ENCODE measurements at regions not wholly inside any gene's neighbourhood (a gene's known extent, or its start where the extent isn't known, plus 50 kb on each side); places are given as distances from the start of the nearest gene placed in this dataset.

DNA sequence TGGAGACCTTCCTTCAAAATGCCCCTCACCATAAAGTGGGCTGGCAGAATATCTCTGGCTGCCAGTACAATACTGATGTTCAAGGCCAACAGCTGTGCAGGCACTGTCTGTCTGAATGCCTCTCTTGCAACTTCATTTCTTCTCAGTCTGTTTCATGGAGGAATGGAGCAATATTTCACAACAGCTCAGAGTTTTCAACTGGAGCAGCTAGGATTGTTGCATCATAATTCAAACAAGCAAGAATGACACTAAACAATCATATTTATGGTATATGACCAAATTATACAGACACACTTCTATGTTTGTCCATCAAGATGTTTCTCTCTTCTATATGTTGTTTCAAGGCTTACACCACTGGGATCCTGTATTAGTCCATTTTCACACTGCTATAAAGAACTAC, 444.2 kb downstream of the LRATD1 start:
- DNase-seq (ENCODE audit: low read depth) = no peak
- in situ Hi-C loops (cut with HindIII; ENCODE audit: low sequenced_read_pairs) = no loop called here
- TF ChIP-seq, protein P1, sequence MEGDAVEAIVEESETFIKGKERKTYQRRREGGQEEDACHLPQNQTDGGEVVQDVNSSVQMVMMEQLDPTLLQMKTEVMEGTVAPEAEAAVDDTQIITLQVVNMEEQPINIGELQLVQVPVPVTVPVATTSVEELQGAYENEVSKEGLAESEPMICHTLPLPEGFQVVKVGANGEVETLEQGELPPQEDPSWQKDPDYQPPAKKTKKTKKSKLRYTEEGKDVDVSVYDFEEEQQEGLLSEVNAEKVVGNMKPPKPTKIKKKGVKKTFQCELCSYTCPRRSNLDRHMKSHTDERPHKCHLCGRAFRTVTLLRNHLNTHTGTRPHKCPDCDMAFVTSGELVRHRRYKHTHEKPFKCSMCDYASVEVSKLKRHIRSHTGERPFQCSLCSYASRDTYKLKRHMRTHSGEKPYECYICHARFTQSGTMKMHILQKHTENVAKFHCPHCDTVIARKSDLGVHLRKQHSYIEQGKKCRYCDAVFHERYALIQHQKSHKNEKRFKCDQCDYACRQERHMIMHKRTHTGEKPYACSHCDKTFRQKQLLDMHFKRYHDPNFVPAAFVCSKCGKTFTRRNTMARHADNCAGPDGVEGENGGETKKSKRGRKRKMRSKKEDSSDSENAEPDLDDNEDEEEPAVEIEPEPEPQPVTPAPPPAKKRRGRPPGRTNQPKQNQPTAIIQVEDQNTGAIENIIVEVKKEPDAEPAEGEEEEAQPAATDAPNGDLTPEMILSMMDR (IDR thresholded peaks at IDR 0.05; ENCODE audit: low read depth, low read length, missing control alignments) = no peak
- H3K4me3 ChIP-seq (ENCODE audit: low read depth, low read length) = no peak overlapping the region

DNA sequence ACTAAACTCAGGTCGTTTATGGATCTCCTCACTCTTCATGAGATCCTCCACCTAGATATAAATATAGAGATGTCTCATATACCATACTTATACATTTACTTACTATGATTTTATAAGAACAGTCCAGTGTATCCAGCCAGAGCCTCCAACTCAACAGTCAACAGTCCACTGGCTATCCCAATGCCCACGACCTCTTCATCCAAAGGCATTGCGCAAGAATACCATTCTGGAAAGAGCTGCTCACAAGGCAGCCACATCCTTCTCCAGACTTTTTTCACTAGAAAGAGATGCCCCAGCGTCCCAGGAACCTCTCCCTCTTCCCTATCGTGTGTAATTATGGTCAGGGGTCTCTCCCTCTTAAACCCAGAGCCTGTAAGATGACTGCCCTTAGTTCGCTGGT, 448.8 kb downstream of the LRATD1 start:
- in situ Hi-C loops (cut with HindIII; ENCODE audit: low sequenced_read_pairs) = no loop called here
- TF ChIP-seq, protein P1 (IDR thresholded peaks at IDR 0.05; ENCODE audit: low read depth, low read length, missing control alignments) = no peak

DNA sequence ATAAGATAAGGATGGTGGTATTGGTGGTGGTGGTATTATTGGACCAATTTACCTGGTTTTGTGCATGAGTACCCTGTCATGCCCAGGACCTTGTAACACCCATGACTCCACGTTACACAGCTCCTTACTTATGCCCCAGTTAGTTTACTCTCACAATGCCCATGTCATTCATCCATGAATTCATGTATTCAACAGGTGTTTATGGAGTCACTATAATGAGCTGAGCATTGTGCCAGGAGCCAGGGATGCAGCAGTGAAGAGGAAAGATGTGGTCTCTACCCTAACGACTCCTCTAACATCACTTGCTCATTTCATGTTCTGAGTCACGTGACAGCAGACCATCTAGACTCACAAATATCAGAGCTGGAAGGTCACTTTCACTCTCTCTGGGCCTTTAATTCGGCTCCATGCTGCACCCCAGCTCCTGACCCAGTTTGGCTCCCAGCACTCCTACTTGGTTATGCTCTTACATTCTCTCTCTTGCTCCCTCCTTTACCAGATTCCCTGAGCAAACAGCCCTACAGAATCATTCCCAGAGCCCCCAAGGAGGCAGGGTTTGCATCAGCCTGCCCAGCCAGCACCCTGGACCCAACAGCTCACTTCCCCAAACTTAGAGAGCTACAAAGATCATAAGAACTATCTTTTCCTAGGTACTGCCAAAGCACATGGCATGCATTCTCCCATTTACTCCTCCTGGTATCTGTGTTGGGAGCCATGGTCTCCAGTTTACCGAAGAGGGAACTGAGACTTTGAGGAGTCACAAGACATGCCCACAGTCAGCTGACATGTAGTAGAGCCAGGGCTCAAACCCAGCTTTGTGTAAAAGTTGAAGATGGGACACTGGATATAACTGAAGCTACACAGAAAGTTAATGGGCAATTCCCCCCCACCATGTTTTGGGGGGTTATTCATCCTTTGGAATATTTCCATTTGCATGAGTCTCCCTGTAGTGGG, 449.9 kb downstream of the LRATD1 start:
- TF ChIP-seq, protein P1 (IDR thresholded peaks at IDR 0.05; ENCODE audit: low read depth, low read length, missing control alignments) = no peak
- no peak for DNase-seq (ENCODE audit: low read depth)
- in situ Hi-C loops (cut with HindIII; ENCODE audit: low sequenced_read_pairs) = no loop called here
- H3K4me3 ChIP-seq (ENCODE audit: low read depth, low read length) = no peak overlapping the region

More for the DNA sequence above, 448.8 kb downstream of the LRATD1 start:
- H3K4me3 ChIP-seq (ENCODE audit: low read depth, low read length) = no peak overlapping the region
- no peak for DNase-seq (ENCODE audit: low read depth)

DNA sequence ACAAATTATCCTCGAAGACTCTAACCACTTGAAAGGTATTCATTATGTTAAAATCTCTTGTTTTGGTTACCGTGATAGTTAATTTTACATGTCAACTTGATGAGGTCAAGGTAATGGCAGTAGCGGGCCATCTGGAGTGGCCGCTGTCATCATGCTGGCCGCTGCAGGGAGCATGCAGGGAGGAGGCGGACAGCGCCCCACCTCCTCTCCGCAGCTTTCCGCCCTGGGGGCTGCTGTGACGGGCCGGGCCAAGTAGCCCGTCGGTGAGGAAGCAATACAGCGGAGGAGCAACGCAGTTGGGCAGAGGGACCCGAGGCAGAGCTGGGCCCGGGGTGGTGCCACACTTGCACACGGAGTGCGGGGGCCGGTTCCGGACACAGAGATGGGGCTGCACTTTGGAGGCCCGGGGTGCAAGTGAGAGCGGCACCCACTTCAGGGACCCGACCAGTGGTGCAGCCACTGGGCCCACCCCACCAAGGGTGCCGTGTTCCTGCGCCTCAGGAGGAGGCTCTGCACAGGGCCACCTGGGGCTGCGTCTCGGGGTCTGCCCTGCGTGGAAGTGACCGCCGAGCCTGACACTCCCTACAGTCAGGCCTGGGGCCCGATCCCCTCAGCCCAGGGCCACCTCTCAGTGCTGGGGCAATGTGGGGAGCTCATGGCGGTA, 452.4 kb downstream of the LRATD1 start:
- no peak overlapping the region for H3K4me3 ChIP-seq (ENCODE audit: low read depth, low read length)
- no peak for DNase-seq (ENCODE audit: low read depth)
- TF ChIP-seq, protein P1 (IDR thresholded peaks at IDR 0.05; ENCODE audit: low read depth, low read length, missing control alignments) = no peak
- in situ Hi-C loops (cut with HindIII; ENCODE audit: low sequenced_read_pairs) = no loop called here

DNA sequence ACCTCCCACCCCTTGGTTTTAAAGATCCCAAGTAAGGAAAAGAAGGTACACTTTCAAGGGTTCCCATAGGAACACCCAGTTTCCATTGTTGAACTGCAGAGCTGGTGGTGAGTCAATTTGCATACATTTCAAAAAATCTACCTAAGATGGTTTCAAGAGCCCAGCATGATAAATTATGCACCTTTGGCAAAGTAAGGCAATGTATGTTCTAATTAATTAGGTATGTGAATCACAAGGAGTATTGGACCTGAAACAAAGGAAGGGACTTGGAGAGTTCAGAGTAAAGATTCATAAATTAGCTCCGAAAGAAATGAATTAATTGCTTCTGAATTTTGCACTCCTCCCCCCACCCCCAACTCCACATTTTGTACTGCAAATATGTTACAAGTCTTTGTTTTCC, 459.7 kb downstream of the LRATD1 start:
- TF ChIP-seq, protein P1 (IDR thresholded peaks at IDR 0.05; ENCODE audit: low read depth, low read length, missing control alignments) = no peak
- in situ Hi-C loops (cut with HindIII; ENCODE audit: low sequenced_read_pairs) = no loop called here
- no peak overlapping the region for H3K4me3 ChIP-seq (ENCODE audit: low read depth, low read length)
- DNase-seq (ENCODE audit: low read depth) = no peak

DNA sequence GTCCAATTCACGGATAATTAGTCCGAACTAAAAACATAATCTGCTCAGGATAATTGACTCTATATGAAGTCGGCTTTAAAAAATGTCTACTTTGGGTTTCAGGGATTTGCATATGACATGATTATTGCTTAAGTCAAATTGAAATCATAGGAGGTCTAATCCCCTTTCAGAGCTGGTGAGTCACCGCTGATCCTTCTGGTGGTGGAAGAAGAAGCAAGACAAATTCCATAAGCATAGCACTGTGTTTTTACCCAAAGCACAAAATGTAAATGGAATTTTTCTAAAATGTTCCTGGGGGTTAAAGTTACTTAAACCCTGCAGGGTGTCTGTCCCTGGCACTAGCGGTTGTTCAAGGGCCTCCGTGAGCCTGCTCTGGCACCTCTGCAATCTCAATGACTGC, 460.2 kb downstream of the LRATD1 start:
- in situ Hi-C loops (cut with HindIII; ENCODE audit: low sequenced_read_pairs) = no loop called here
- H3K4me3 ChIP-seq (ENCODE audit: low read depth, low read length) = no peak overlapping the region
- DNase-seq (ENCODE audit: low read depth) = peak; percentile 27
- TF ChIP-seq, protein P1 (IDR thresholded peaks at IDR 0.05; ENCODE audit: low read depth, low read length, missing control alignments) = no peak

All from astrocyte of the cerebellum (primary cell).